ENCODE measurements at regions not wholly inside any gene's neighbourhood (a gene's known extent, or its start where the extent isn't known, plus 50 kb on each side); places are given as distances from the start of the nearest gene placed in this dataset.

GRCh38 chr3:177579419-177579818 is 382.1 kb upstream of the TBL1XR1 start:
- no peak for TF ChIP-seq POLR2A (IDR thresholded peaks at IDR 0.05)
- no peak for TF ChIP-seq CTCF (IDR thresholded peaks at IDR 0.05)
